Astrocyte of the spinal cord (primary cell): ENCODE measurements at regions not wholly inside any gene's neighbourhood (a gene's known extent, or its start where the extent isn't known, plus 50 kb on each side); places are given as distances from the start of the nearest gene placed in this dataset.

Experiments used
- DNase-seq: peaks from one replicate; pipeline ENCODE4 v3.0.0; 2011; ENCODE audit warnings: low read depth, low spot score
- H3K4me3 ChIP-seq: 2 replicates; pipeline ENCODE4 v1.5.1; 2011; ENCODE audit warnings: low read depth, mild to moderate bottlenecking, low read length, moderate library complexity
- CTCF ChIP-seq: IDR thresholded peaks from 2 replicates; pipeline ENCODE4 v1.5.1; 2012; ENCODE audit warnings: low read depth, mild to moderate bottlenecking, low read length, inconsistent platforms
- in situ Hi-C: cut with HindIII; loops from 2 replicates; pipeline ENCODE4 v1.10.0; 2017; ENCODE audit warnings: low sequenced_read_pairs

- H3K4me3 ChIP-seq = no peak overlapping the region
- TF ChIP-seq CTCF = no peak
- DNase-seq = no peak
- in situ Hi-C loops = no loop called here
Observed at GRCh38 chr2:177037569-177037968, 175.0 kb upstream of the HNRNPA3 start.

DNA sequence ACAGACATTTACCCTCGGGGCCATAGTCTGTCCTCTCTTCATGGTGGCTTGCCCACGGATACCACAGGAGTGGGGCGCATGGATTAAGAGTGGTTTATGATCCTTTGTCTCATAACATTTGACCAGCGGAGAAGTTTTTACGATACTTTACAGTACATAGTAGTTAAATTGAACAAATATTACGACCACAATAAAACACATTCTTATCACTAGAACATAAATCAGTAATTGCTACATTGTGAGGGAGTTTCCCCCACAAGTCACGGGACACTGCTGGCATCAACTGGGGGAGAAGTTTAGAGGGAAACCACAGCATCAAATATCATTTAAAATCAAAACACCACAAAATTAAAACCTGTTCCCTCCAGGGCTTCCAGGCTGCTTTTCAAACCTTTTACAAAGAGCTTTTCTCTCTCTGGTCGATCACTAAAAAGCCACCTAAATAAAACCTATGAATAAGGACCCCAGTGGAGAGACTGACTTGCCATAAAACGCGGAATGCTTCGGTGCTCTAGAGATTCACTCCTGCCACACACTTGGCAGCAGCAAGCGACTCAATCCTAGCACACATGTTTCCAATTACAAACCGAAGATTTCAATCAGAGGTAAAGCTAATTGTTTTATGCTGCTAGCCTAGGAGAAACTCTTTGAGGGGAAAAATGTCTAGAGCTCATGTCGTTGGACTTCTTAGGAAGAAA is 173.7 kb upstream of the HNRNPA3 start:
- H3K4me3 ChIP-seq = no peak overlapping the region
- no peak for DNase-seq
- in situ Hi-C loops = no loop called here
- TF ChIP-seq CTCF = no peak

- no peak for TF ChIP-seq CTCF
- in situ Hi-C loops = no loop called here
- no peak for DNase-seq
- no peak overlapping the region for H3K4me3 ChIP-seq
Observed at GRCh38 chr2:177042311-177042710, 170.3 kb upstream of the HNRNPA3 start.

DNA sequence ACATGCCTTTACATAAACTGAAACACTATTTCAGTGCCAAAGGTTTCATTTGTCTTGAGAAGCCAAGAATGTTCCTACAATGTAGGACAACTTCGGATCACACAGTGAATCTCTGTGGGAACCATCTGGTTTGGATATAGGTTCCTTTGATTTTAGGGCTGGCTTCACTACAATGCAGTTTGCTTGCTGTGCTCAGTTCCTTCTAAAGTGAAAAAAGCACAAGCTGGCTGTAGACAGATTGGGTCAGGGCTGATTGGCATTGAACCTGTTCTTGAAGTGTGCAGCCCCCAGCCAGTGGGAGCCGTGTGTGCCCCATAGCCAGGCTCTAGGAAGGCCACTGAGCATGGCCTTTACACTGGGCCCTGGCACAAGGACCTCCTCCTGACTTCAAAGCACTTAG is 167.9 kb upstream of the HNRNPA3 start:
- no peak for DNase-seq
- no peak overlapping the region for H3K4me3 ChIP-seq
- no peak for TF ChIP-seq CTCF
- in situ Hi-C loops = no loop called here

- in situ Hi-C loops = no loop called here
- no peak for DNase-seq
- TF ChIP-seq CTCF = no peak
- no peak overlapping the region for H3K4me3 ChIP-seq
Observed at GRCh38 chr2:177048981-177049380, 163.6 kb upstream of the HNRNPA3 start.

GRCh38 chr2:177051278-177051677 is 161.3 kb upstream of the HNRNPA3 start:
- in situ Hi-C loops = no loop called here
- no peak for DNase-seq
- no peak overlapping the region for H3K4me3 ChIP-seq
- no peak for TF ChIP-seq CTCF

- TF ChIP-seq CTCF = no peak
- DNase-seq = no peak
- no peak overlapping the region for H3K4me3 ChIP-seq
- in situ Hi-C loops = no loop called here
Observed at GRCh38 chr2:177052471-177052870, 160.1 kb upstream of the HNRNPA3 start.
